Loucy (cell line): ENCODE measurements at regions not wholly inside any gene's neighbourhood (a gene's known extent, or its start where the extent isn't known, plus 50 kb on each side); places are given as distances from the start of the nearest gene placed in this dataset.

Experiments
- EZH2phosphoT487 ChIP-seq: fragments of 200-600 bp; IDR thresholded peaks from 2 replicates; pipeline ENCODE4 v1.6.1; 2018; ENCODE audit warnings: antibody characterized with exemption, mild to moderate bottlenecking, moderate library complexity, borderline replicate concordance
- TF ChIP-seq, protein P1 (sequence below): fragments of 200-600 bp; sonication (generic); conservative IDR thresholded peaks from 2 replicates; pipeline ENCODE4 v1.5.1; 2014; ENCODE audit warnings: mild to moderate bottlenecking, antibody characterized with exemption, low read length

DNA sequence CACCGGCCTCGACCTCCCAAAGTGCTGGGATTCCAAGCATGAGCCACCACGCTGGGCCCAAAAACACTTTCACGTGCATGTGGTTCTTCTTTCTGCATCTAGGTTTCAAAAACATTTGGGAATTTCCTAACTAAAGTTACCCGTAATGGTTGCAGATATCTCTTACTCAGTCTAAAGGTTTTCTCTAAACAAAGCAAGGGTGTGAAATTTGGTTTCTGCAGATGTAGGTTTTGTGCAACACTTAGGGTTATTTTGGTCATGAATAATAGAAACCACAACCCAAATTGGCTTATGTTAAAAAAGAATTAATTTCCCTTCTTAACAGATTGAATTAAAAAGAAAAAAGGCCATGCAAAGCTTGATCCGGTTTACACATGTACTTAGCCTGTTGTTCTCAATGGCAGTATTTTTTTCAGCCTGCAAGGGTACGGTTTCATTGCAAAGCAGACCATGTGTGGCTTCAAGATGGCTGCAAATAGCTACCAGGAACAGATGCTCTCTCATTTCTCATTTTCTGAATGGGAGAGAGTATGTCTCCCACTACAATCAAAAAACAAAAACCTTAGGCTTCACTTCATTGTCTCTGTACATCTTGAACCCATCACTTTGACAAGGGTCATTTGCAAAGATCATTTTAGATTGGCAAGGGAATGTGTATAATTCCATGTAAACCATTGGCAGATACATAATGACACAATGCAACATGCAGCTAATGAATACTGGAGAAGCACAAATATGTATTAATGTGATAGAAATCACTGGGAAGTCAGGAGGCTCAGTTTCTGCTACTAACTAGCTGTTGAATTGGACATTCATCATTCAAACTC is 491.2 kb upstream of the FLRT2 start:
- TF ChIP-seq, protein P1, sequence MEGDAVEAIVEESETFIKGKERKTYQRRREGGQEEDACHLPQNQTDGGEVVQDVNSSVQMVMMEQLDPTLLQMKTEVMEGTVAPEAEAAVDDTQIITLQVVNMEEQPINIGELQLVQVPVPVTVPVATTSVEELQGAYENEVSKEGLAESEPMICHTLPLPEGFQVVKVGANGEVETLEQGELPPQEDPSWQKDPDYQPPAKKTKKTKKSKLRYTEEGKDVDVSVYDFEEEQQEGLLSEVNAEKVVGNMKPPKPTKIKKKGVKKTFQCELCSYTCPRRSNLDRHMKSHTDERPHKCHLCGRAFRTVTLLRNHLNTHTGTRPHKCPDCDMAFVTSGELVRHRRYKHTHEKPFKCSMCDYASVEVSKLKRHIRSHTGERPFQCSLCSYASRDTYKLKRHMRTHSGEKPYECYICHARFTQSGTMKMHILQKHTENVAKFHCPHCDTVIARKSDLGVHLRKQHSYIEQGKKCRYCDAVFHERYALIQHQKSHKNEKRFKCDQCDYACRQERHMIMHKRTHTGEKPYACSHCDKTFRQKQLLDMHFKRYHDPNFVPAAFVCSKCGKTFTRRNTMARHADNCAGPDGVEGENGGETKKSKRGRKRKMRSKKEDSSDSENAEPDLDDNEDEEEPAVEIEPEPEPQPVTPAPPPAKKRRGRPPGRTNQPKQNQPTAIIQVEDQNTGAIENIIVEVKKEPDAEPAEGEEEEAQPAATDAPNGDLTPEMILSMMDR = no peak
- TF ChIP-seq EZH2phosphoT487 = no peak
